ENCODE measurements at regions not wholly inside any gene's neighbourhood (a gene's known extent, or its start where the extent isn't known, plus 50 kb on each side); places are given as distances from the start of the nearest gene placed in this dataset.

DNA sequence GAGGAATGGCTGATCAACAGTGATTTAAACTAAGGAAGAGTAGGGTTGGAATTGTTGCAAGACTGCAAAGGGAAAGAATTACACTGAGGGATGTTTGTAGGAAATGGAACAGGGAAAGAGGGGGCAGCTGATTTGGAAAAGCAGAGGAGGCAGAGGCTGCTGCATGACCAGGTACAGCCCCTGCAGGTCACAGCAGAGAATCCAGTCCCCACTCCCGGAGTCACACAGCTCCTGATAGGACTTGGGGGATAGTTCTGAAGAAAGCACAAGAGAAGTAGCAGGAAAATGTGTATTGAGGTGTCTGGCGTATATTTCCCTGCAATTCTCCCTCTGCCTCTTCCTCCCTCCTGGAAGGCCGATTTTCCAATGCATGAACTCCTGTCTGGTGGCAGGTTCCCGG is 92.5 kb upstream of the PDE10A start:
- TF ChIP-seq, protein P1, sequence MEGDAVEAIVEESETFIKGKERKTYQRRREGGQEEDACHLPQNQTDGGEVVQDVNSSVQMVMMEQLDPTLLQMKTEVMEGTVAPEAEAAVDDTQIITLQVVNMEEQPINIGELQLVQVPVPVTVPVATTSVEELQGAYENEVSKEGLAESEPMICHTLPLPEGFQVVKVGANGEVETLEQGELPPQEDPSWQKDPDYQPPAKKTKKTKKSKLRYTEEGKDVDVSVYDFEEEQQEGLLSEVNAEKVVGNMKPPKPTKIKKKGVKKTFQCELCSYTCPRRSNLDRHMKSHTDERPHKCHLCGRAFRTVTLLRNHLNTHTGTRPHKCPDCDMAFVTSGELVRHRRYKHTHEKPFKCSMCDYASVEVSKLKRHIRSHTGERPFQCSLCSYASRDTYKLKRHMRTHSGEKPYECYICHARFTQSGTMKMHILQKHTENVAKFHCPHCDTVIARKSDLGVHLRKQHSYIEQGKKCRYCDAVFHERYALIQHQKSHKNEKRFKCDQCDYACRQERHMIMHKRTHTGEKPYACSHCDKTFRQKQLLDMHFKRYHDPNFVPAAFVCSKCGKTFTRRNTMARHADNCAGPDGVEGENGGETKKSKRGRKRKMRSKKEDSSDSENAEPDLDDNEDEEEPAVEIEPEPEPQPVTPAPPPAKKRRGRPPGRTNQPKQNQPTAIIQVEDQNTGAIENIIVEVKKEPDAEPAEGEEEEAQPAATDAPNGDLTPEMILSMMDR (conservative IDR thresholded peaks at IDR 0.05 in 1 of 2, IDR thresholded peaks at IDR 0.05 in 1 of 2; ENCODE audit: extremely low read depth in 1 of 2, insufficient read depth in 1 of 2, low read depth in 1 of 2, low read length in 2 of 2): no peak
- TF ChIP-seq EZH2 (IDR thresholded peaks at IDR 0.05; ENCODE audit: borderline replicate concordance, low read length): no peak

Measured in mammary epithelial cell (primary cell).